ENCODE measurements at regions not wholly inside any gene's neighbourhood (a gene's known extent, or its start where the extent isn't known, plus 50 kb on each side); places are given as distances from the start of the nearest gene placed in this dataset.

DNA sequence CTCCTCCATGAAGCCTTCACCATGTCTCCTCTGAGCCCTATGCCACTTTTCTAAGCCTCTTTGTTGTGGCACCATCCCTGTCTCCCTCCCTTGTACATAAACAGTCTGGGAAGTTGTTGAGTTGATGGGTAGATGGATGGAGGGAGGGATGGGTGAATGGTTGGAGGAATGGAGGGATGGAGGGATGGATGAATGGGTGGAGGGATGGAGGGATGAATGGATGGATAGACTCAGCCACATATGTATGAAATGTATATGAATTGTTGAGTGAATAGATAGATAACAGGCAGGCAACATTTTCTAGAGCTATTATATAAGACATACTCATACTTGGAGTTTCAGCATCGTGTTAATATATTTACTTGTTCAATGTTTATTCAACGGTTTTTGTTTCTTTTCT lies 58.3 kb upstream of the HES1 start:
- TF ChIP-seq, protein P1, sequence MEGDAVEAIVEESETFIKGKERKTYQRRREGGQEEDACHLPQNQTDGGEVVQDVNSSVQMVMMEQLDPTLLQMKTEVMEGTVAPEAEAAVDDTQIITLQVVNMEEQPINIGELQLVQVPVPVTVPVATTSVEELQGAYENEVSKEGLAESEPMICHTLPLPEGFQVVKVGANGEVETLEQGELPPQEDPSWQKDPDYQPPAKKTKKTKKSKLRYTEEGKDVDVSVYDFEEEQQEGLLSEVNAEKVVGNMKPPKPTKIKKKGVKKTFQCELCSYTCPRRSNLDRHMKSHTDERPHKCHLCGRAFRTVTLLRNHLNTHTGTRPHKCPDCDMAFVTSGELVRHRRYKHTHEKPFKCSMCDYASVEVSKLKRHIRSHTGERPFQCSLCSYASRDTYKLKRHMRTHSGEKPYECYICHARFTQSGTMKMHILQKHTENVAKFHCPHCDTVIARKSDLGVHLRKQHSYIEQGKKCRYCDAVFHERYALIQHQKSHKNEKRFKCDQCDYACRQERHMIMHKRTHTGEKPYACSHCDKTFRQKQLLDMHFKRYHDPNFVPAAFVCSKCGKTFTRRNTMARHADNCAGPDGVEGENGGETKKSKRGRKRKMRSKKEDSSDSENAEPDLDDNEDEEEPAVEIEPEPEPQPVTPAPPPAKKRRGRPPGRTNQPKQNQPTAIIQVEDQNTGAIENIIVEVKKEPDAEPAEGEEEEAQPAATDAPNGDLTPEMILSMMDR (IDR thresholded peaks at IDR 0.05; ENCODE audit: poor library complexity, severe bottlenecking) = no peak
- TF ChIP-seq EZH2 (IDR thresholded peaks at IDR 0.05; ENCODE audit: borderline replicate concordance, insufficient read depth, low read length, poor library complexity, severe bottlenecking) = no peak
- no peak for TF ChIP-seq TAF1 (IDR thresholded peaks at IDR 0.05; ENCODE audit: low read depth)

Measured in neural cell (in vitro differentiated cells).